Endothelial cell of umbilical vein (primary cell): ENCODE measurements at regions not wholly inside any gene's neighbourhood (a gene's known extent, or its start where the extent isn't known, plus 50 kb on each side); places are given as distances from the start of the nearest gene placed in this dataset.

Experiments used
- BruUV-seq: library from RNA; stranded (reverse); fragments of 400-500 nt; replicated peaks from 2 replicates; lab custom pipeline; 2021; lab: Mats Ljungman, UMichigan
- CTCF ChIA-PET: fragments of 300-600, 350-600 bp; sonication (Branson Sonifier 250); formaldehyde crosslinking; loops from one replicate; lab custom pipeline; 2021; ENCODE audit warnings: antibody characterized with exemption, inconsistent platforms; lab: Charles Lee
- POLR2A ChIA-PET: fragments of 300-600, 350-600 bp; sonication (Branson Sonifier 250); formaldehyde crosslinking; loops from one replicate; lab custom pipeline; 2021; ENCODE audit warnings: antibody characterized with exemption, inconsistent platforms; lab: Charles Lee
- DNase-seq: peaks from one replicate; pipeline ENCODE4 v3.0.0-alpha.2; 2011; ENCODE audit warnings: low read depth, low spot score
- FAIRE-seq: peaks from 2 replicates; lab custom pipeline; 2011; peaks lifted over from hg19 to GRCh38; lab: Jason Lieb, UNC
- H2AFZ ChIP-seq: 2 replicates; pipeline ENCODE4 v1.6.0; 2012; ENCODE audit warnings: low read depth, low read length, control low read depth, inconsistent platforms
- H3K27ac ChIP-seq: 2 replicates; pipeline ENCODE4 v1.5.1; 2011; ENCODE audit warnings: low read depth, mild to moderate bottlenecking, control low read depth, low read length, moderate library complexity; ENCODE audit not compliant: insufficient read depth
- H3K27me3 ChIP-seq, 2 experiments: 2 replicates each; pipeline versions ENCODE4 v1.6.0 to v1.6.1; 2011; ENCODE audit warnings: low read length in 2 of 2, mixed read lengths in 1 of 2; ENCODE audit not compliant: control insufficient read depth in 2 of 2, insufficient read depth in 2 of 2
- H3K36me3 ChIP-seq, 2 experiments: 2 replicates in 1 of 2; 3 replicates in 1 of 2; pipeline ENCODE4 v1.5.1; 2011; ENCODE audit warnings: low read length in 2 of 2, mild to moderate bottlenecking in 1 of 2, moderate library complexity in 1 of 2; ENCODE audit not compliant: control insufficient read depth in 2 of 2, insufficient read depth in 2 of 2; ENCODE audit errors: extremely low read depth in 1 of 2
- H3K4me1 ChIP-seq: 3 replicates; pipeline ENCODE4 v1.5.1; 2011; ENCODE audit warnings: mild to moderate bottlenecking, low read length; ENCODE audit not compliant: control insufficient read depth, insufficient read depth; ENCODE audit errors: extremely low read depth
- H3K4me2 ChIP-seq: 2 replicates; pipeline ENCODE4 v1.6.1; 2011; ENCODE audit warnings: low read length, control low read depth, mixed read lengths; ENCODE audit not compliant: insufficient read depth
- H3K4me3 ChIP-seq, 3 experiments: fragments of 200-600 bp in 1 of 3; sonication (generic), shearing (Covaris generic) in 1 of 3; replicated peaks in 1 of 3; 2 replicates each; pipeline ENCODE4 v1.5.1; 2011 to 2016; ENCODE audit warnings: control low read depth in 3 of 3, low read length in 3 of 3, mild to moderate bottlenecking in 2 of 3, inconsistent platforms in 1 of 3, low read depth in 1 of 3, moderate library complexity in 1 of 3; ENCODE audit not compliant: insufficient read depth in 1 of 3
- H3K79me2 ChIP-seq: 2 replicates; pipeline ENCODE4 v1.6.0; 2012; ENCODE audit warnings: low read length, inconsistent platforms; ENCODE audit not compliant: control insufficient read depth, insufficient read depth
- H3K9ac ChIP-seq: replicated peaks from 2 replicates; pipeline ENCODE3; 2011; ENCODE audit warnings: low read length, control low read depth; ENCODE audit not compliant: insufficient read depth; ENCODE audit errors: extremely low read depth
- H3K9me1 ChIP-seq: replicated peaks from 3 replicates; pipeline ENCODE4 v1.6.0; 2011; ENCODE audit warnings: mild to moderate bottlenecking, low read length; ENCODE audit not compliant: control insufficient read depth, insufficient read depth; ENCODE audit errors: extremely low read depth
- H3K9me3 ChIP-seq: replicated peaks from 2 replicates; pipeline ENCODE4 v1.5.1; 2012; ENCODE audit warnings: low read length, inconsistent platforms; ENCODE audit not compliant: control insufficient read depth, insufficient read depth
- H4K20me1 ChIP-seq: replicated peaks from 2 replicates; pipeline ENCODE3; 2011; ENCODE audit warnings: mild to moderate bottlenecking, low read length; ENCODE audit not compliant: control insufficient read depth, insufficient read depth; ENCODE audit errors: extremely low read depth
- EZH2 ChIP-seq: IDR thresholded peaks from 2 replicates; pipeline ENCODE4 v1.6.1; 2012; ENCODE audit warnings: borderline replicate concordance, low read depth, mild to moderate bottlenecking, moderate library complexity, low read length, inconsistent platforms; ENCODE audit not compliant: severe bottlenecking
- FOS ChIP-seq: IDR thresholded peaks from 2 replicates; pipeline ENCODE4 v1.6.1; 2011; ENCODE audit warnings: mild to moderate bottlenecking, low read length, moderate library complexity, borderline replicate concordance; ENCODE audit not compliant: insufficient read depth
- GATA2 ChIP-seq: IDR thresholded peaks from 2 replicates; pipeline ENCODE4 v1.7.0; 2011; ENCODE audit warnings: low read depth, mild to moderate bottlenecking, moderate library complexity, mixed read lengths, low read length; ENCODE audit not compliant: insufficient read length, insufficient read depth
- JUN ChIP-seq: IDR thresholded peaks from 2 replicates; pipeline ENCODE4 v1.6.1; 2011; ENCODE audit warnings: borderline replicate concordance, low read depth; ENCODE audit not compliant: insufficient read length, insufficient read depth
- MYC ChIP-seq: IDR thresholded peaks from one replicate; pipeline ENCODE4 v1.6.1; 2011; ENCODE audit warnings: mild to moderate bottlenecking, low read depth, low read length
- POLR2A ChIP-seq: IDR thresholded peaks from 2 replicates; pipeline ENCODE4 v1.6.1; 2012; ENCODE audit warnings: low read depth, mild to moderate bottlenecking, control low read depth, low read length
- POLR2AphosphoS5 ChIP-seq: IDR thresholded peaks from 2 replicates; pipeline ENCODE4 v1.6.1; 2012; ENCODE audit warnings: low read depth, mild to moderate bottlenecking, control low read depth, low read length, moderate library complexity; ENCODE audit not compliant: insufficient read depth
- dilution Hi-C: fragments of 300-500 bp; cut with MboI; formaldehyde crosslinking; loops from one replicate; pipeline ENCODE4 v1.15.0; 2019; ENCODE audit warnings: low sequenced_read_pairs; ENCODE audit not compliant: extremely low pct_ligation_motif_present
- intact Hi-C: fragments of 100-400 bp; cut with micrococcal nuclease; formaldehyde crosslinking; loops from one replicate; pipeline ENCODE4 v1.10.0; 2022
- TF ChIP-seq, protein P1 (sequence below), 2 donors: IDR thresholded peaks; 1 replicate in 1 of 2; 2 replicates in 1 of 2; pipeline ENCODE4 v1.5.1; 2011; ENCODE audit warnings: low read length in 2 of 2, mild to moderate bottlenecking in 2 of 2, moderate library complexity in 2 of 2, control low read depth in 1 of 2, inconsistent platforms in 1 of 2, low read depth in 1 of 2; ENCODE audit not compliant: insufficient read depth in 1 of 2; ENCODE audit errors: extremely low read depth in 1 of 2
- TF ChIP-seq, protein P2 (sequence below): IDR thresholded peaks from 2 replicates; pipeline ENCODE4 v1.6.1; 2011; ENCODE audit not compliant: insufficient read depth, insufficient read length

DNA sequence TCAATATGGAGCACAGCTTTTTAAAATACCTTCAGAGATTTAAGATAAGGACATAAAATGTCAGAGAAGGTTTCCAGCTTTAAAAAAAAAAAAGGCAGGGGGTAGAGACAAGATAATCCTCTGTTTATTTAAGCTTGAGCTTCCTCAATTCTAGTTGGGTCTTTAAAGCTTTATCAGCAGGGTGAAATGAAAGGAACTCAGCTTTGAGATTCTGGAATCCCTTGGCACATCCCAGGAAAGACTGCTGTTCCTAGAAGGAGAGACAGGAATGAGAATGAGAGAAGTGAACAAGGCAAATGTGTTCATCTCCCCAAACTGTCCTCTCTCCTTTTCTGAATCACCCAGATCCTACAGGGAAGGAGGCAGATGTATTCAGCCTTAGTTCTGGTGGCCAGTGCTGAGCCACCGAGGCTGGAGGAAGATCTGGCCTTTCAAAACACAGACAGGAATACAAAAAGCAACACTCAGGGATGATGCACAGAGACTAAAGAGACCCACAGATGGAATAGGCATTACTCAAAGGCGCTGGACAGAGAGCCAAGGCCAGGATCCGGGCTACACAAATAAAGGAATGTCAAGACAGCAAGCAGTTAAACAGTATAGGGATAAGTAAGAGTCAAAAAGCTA, 385.8 kb upstream of the DUSP10 start:
- intact Hi-C loops (no loop called here), dilution Hi-C loops (no loop called here)
- Histone ChIP-seq H3K9me1 (no peaks in the 10 kb centered on the region), H2AFZ (no peak overlapping the region), H3K9ac (no peak overlapping the region), H3K36me3 (no peaks in the 10 kb centered on the region), H3K4me2 (no peak overlapping the region), H3K27ac (no peak overlapping the region), H3K9me3 (no peaks in the 10 kb centered on the region), H4K20me1 (no peaks in the 10 kb centered on the region), H3K4me1 (no peaks in the 10 kb centered on the region), H3K79me2 (no peaks in the 10 kb centered on the region), H3K27me3 (no peaks in the 10 kb centered on the region), H3K4me3 (no peak overlapping the region)
- no TSS peak for BruUV-seq
- ChIA-PET CTCF (no interaction called here), POLR2A (no interaction called here)
- FAIRE-seq (no peak), DNase-seq (no peak)
- TF ChIP-seq EZH2, result no peak
- TF ChIP-seq, protein P1, sequence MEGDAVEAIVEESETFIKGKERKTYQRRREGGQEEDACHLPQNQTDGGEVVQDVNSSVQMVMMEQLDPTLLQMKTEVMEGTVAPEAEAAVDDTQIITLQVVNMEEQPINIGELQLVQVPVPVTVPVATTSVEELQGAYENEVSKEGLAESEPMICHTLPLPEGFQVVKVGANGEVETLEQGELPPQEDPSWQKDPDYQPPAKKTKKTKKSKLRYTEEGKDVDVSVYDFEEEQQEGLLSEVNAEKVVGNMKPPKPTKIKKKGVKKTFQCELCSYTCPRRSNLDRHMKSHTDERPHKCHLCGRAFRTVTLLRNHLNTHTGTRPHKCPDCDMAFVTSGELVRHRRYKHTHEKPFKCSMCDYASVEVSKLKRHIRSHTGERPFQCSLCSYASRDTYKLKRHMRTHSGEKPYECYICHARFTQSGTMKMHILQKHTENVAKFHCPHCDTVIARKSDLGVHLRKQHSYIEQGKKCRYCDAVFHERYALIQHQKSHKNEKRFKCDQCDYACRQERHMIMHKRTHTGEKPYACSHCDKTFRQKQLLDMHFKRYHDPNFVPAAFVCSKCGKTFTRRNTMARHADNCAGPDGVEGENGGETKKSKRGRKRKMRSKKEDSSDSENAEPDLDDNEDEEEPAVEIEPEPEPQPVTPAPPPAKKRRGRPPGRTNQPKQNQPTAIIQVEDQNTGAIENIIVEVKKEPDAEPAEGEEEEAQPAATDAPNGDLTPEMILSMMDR (IDR thresholded peaks at IDR 0.05; ENCODE audit: extremely low read depth in 1 of 2, insufficient read depth in 1 of 2, low read depth in 1 of 2, low read length in 2 of 2), result no peak
- TF ChIP-seq, protein P2, sequence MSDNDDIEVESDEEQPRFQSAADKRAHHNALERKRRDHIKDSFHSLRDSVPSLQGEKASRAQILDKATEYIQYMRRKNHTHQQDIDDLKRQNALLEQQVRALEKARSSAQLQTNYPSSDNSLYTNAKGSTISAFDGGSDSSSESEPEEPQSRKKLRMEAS, result no peak
- no peak for TF ChIP-seq FOS
- TF ChIP-seq MYC, result no peak
- TF ChIP-seq POLR2A, result no peak
- no peak for TF ChIP-seq POLR2AphosphoS5
- TF ChIP-seq JUN, result no peak
- TF ChIP-seq GATA2, result no peak
